ENCODE measurements at regions not wholly inside any gene's neighbourhood (a gene's known extent, or its start where the extent isn't known, plus 50 kb on each side); places are given as distances from the start of the nearest gene placed in this dataset.

DNA sequence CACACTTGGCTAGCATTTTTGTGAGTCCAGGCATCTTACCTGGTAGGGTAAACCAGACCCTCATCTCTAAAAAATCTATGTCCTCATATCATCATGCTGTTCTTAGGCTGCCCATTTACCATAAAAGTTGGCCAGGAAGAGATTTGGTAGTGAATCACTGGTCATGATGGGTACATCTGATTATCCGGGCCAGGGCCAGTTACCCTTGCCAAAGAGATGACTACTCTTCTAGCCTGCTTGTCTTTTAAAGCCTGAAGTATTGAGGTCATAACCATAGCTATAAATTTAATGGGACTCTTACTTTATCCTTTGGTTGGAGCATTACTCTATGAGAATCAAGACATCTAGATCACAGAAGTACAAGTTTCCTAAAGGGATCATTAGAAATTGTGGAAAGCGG is 276.8 kb downstream of the TENT5A start:
- Histone ChIP-seq H3K27me3 (no peaks in the 10 kb centered on the region), H3K36me3 (no peaks in the 10 kb centered on the region), H3K27ac (no peak overlapping the region), H3K4me1 (peaks cover 0 to 4% (median 2%) of the 10 kb centered on the region in 4 donors), H3K9me3 (no peaks in the 10 kb centered on the region), H3K4me3 (no peak overlapping the region)
- TF ChIP-seq, protein P1, sequence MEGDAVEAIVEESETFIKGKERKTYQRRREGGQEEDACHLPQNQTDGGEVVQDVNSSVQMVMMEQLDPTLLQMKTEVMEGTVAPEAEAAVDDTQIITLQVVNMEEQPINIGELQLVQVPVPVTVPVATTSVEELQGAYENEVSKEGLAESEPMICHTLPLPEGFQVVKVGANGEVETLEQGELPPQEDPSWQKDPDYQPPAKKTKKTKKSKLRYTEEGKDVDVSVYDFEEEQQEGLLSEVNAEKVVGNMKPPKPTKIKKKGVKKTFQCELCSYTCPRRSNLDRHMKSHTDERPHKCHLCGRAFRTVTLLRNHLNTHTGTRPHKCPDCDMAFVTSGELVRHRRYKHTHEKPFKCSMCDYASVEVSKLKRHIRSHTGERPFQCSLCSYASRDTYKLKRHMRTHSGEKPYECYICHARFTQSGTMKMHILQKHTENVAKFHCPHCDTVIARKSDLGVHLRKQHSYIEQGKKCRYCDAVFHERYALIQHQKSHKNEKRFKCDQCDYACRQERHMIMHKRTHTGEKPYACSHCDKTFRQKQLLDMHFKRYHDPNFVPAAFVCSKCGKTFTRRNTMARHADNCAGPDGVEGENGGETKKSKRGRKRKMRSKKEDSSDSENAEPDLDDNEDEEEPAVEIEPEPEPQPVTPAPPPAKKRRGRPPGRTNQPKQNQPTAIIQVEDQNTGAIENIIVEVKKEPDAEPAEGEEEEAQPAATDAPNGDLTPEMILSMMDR (IDR thresholded peaks at IDR 0.05): no peak
- no peak for DNase-seq
- intact Hi-C loops (cut with DNase I; ENCODE audit: low total_unique reads): no loop called here

- Histone ChIP-seq H3K9me3 (no peaks in the 10 kb centered on the region), H3K27me3 (no peaks in the 10 kb centered on the region), H3K27ac (no peak overlapping the region), H3K4me3 (no peak overlapping the region), H3K36me3 (no peaks in the 10 kb centered on the region), H3K4me1 (no peaks in the 10 kb centered on the region)
- intact Hi-C loops (cut with DNase I; ENCODE audit: low total_unique reads): no loop called here
- no peak for DNase-seq
- TF ChIP-seq, protein P1 (IDR thresholded peaks at IDR 0.05): peak; percentile 27 to 30
Measured at GRCh38 chr6:81465859-81466258, 286.6 kb downstream of the TENT5A start.

DNA sequence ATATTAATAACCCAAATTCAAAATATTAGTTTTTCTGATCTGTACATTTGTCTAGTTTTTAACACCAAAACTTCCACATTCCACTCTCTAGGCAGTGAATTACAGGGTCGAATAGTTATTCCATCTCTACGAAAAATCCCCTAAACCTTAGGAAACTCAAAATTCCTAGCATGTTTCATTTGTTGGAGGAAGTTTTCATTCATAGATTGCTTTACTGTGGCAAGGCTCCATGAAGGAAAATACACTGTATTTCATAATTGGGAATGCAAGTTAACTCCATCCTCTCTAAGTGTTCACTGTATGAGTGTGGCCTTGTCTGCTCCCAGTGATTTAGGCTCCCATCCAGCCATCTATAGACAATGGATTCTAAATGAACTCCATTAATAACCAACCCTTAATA is 296.1 kb downstream of the TENT5A start:
- Histone ChIP-seq H3K36me3 (no peaks in the 10 kb centered on the region), H3K27ac (no peak overlapping the region), H3K4me1 (peaks cover 0 to 25% (median 0%) of the 10 kb centered on the region in 4 donors), H3K27me3 (no peaks in the 10 kb centered on the region), H3K4me3 (no peak overlapping the region), H3K9me3 (no peaks in the 10 kb centered on the region)
- TF ChIP-seq, protein P1 (IDR thresholded peaks at IDR 0.05): no peak
- DNase-seq: no peak
- intact Hi-C loops (cut with DNase I; ENCODE audit: low total_unique reads): no loop called here

- Histone ChIP-seq H3K27ac (no peak overlapping the region), H3K4me1 (peaks cover 0 to 25% (median 0%) of the 10 kb centered on the region in 4 donors), H3K27me3 (no peaks in the 10 kb centered on the region), H3K4me3 (no peak overlapping the region), H3K36me3 (no peaks in the 10 kb centered on the region), H3K9me3 (no peaks in the 10 kb centered on the region)
- intact Hi-C loops (cut with DNase I; ENCODE audit: low total_unique reads): no loop called here
- DNase-seq: no peak
- TF ChIP-seq, protein P1 (IDR thresholded peaks at IDR 0.05): no peak
Measured at GRCh38 chr6:81455641-81456040, 296.8 kb downstream of the TENT5A start.

GRCh38 chr6:81451787-81452186 is 300.7 kb downstream of the TENT5A start:
- intact Hi-C loops (cut with DNase I; ENCODE audit: low total_unique reads): no loop called here
- Histone ChIP-seq H3K27ac (no peak overlapping the region), H3K27me3 (no peaks in the 10 kb centered on the region), H3K9me3 (no peaks in the 10 kb centered on the region), H3K4me1 (peaks cover 0 to 22% (median 0%) of the 10 kb centered on the region in 4 donors), H3K36me3 (no peaks in the 10 kb centered on the region), H3K4me3 (no peak overlapping the region)
- TF ChIP-seq, protein P1 (IDR thresholded peaks at IDR 0.05): no peak
- no peak for DNase-seq

DNA sequence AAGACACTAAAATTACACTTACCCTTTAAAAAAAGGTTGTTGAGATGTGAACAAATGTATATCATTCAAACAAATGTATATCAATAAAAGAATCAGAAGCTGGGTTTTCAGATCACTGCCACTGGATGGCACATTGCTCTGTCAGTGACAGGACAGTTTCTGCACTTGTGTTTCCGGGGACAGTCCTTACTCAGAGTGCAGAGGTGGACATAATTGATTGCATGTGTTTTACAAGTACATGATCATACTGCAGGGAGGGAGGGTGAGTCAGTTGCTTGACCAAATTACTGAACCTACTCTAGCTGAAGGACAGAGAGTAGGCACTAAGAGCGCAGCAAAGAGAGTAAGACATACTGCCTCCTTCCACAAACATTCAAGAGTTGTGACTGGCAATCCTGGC is 302.3 kb downstream of the TENT5A start:
- Histone ChIP-seq H3K27ac (no peak overlapping the region), H3K36me3 (no peaks in the 10 kb centered on the region), H3K4me3 (no peak overlapping the region), H3K27me3 (no peaks in the 10 kb centered on the region), H3K4me1 (peaks cover 0 to 9% (median 0%) of the 10 kb centered on the region in 4 donors), H3K9me3 (no peaks in the 10 kb centered on the region)
- intact Hi-C loops (cut with DNase I; ENCODE audit: low total_unique reads): no loop called here
- DNase-seq: no peak
- TF ChIP-seq, protein P1 (IDR thresholded peaks at IDR 0.05): no peak
